ENCODE measurements at regions not wholly inside any gene's neighbourhood (a gene's known extent, or its start where the extent isn't known, plus 50 kb on each side); places are given as distances from the start of the nearest gene placed in this dataset.

GRCh38 chr18:67954594-67954993 lies 438.1 kb upstream of the DSEL start:
- DNase-seq = no peak

GRCh38 chr18:67951137-67951536 lies 434.6 kb upstream of the DSEL start:
- no peak for DNase-seq

GRCh38 chr18:67938660-67939059 lies 422.1 kb upstream of the DSEL start:
- no peak for DNase-seq

GRCh38 chr18:67935638-67936037 lies 419.1 kb upstream of the DSEL start:
- no peak for DNase-seq

GRCh38 chr18:67933271-67933670 lies 416.8 kb upstream of the DSEL start:
- no peak for DNase-seq

GRCh38 chr18:67932271-67932670 lies 415.8 kb upstream of the DSEL start:
- peak; percentile 11 for DNase-seq

- no peak for DNase-seq
These were observed 410.7 kb upstream of the DSEL start for GRCh38 chr18:67926929-67927864.

GRCh38 chr18:67924656-67925055 lies 408.1 kb upstream of the DSEL start:
- DNase-seq = no peak

- DNase-seq = no peak
These were observed 402.8 kb upstream of the DSEL start for GRCh38 chr18:67919316-67919715.

- peak; percentile 2 for DNase-seq
These were observed 399.6 kb upstream of the DSEL start for GRCh38 chr18:67916097-67916496.

- DNase-seq = no peak
These were observed 396.5 kb upstream of the DSEL start for GRCh38 chr18:67913040-67913439.

- DNase-seq = no peak
These were observed 385.1 kb upstream of the DSEL start for GRCh38 chr18:67901573-67901972.

- no peak for DNase-seq
These were observed 379.9 kb upstream of the DSEL start for GRCh38 chr18:67896451-67896850.

- DNase-seq = no peak
These were observed 377.4 kb upstream of the DSEL start for GRCh38 chr18:67893916-67894315.

GRCh38 chr18:67876871-67877270 lies 360.4 kb upstream of the DSEL start:
- DNase-seq = no peak

- DNase-seq = no peak
These were observed 359.4 kb upstream of the DSEL start for GRCh38 chr18:67875944-67876343.

GRCh38 chr18:67875060-67875459 lies 358.5 kb upstream of the DSEL start:
- no peak for DNase-seq

- DNase-seq = no peak
These were observed 348.9 kb upstream of the DSEL start for GRCh38 chr18:67865400-67865799.

- DNase-seq = no peak
These were observed 348.3 kb upstream of the DSEL start for GRCh38 chr18:67864677-67865340.

- no peak for DNase-seq
These were observed 345.5 kb upstream of the DSEL start for GRCh38 chr18:67862069-67862468.

- DNase-seq = no peak
These were observed 337.8 kb upstream of the DSEL start for GRCh38 chr18:67854340-67854739.

GRCh38 chr18:67846422-67847098 lies 330.0 kb upstream of the DSEL start:
- DNase-seq = no peak

GRCh38 chr18:67845035-67845434 lies 328.5 kb upstream of the DSEL start:
- DNase-seq = no peak

GRCh38 chr18:67840379-67840778 lies 323.9 kb upstream of the DSEL start:
- no peak for DNase-seq
